HepG2 (cell line): ENCODE measurements at regions not wholly inside any gene's neighbourhood (a gene's known extent, or its start where the extent isn't known, plus 50 kb on each side); places are given as distances from the start of the nearest gene placed in this dataset.

Experiments used
- ATAC-seq: fragments of 200-7000 bp; cut with Tn5 transposase; 3 replicates; pipeline ENCODE4 v1.9.1; 2020; ENCODE audit warnings: mild to moderate bottlenecking, moderate library complexity
- BruUV-seq: library from RNA; stranded (reverse); fragments of 400-500 nt; replicated peaks from 2 replicates; lab custom pipeline; 2021; lab: Mats Ljungman, UMichigan
- CTCF ChIA-PET: fragments of 300-600 bp; formaldehyde crosslinking; extraction: SDS; loops from one replicate; lab custom pipeline; 2021; ENCODE audit warnings: low total read pairs, inconsistent platforms, low intra/inter-chr PET ratio; lab: Yijun Ruan, JAX
- POLR2A ChIA-PET: fragments of 350-600 bp; sonication (Branson Sonifier 250); formaldehyde crosslinking; loops from one replicate; lab custom pipeline; 2020; ENCODE audit warnings: antibody characterized with exemption, inconsistent platforms; lab: Yijun Ruan, JAX
- DNase-seq: peaks from one replicate; pipeline ENCODE4 v3.0.0-alpha.2; 2015; ENCODE audit warnings: low spot score
- FAIRE-seq: peaks from 3 replicates; lab custom pipeline; 2011; peaks lifted over from hg19 to GRCh38; lab: Jason Lieb, UNC
- H2AFZ ChIP-seq: one replicate; pipeline ENCODE4 v1.6.1; 2011; ENCODE audit warnings: low read length, inconsistent platforms
- H3K27ac ChIP-seq: fragments of 300-600 bp; 3 replicates; pipeline ENCODE4 v1.8.0; 2011; ENCODE audit warnings: mixed run types, mild to moderate bottlenecking, mixed read lengths, low read length, inconsistent platforms; ENCODE audit not compliant: insufficient read depth; ENCODE audit errors: extremely low read length
- H3K27me3 ChIP-seq, 2 experiments: fragments of 200-600 bp in 1 of 2; 2 replicates in 1 of 2; 3 replicates in 1 of 2; pipeline versions ENCODE4 v1.6.0 to v1.8.0; 2011; ENCODE audit warnings: low read length in 2 of 2, mild to moderate bottlenecking in 2 of 2, moderate library complexity in 2 of 2, inconsistent platforms in 1 of 2; ENCODE audit not compliant: insufficient read depth in 2 of 2, control insufficient read depth in 1 of 2
- H3K36me3 ChIP-seq, 2 experiments: fragments of 200-600 bp in 1 of 2; replicated peaks in 1 of 2; 2 replicates in 1 of 2; 3 replicates in 1 of 2; pipeline versions ENCODE4 v1.5.1 to v1.8.0; 2011; ENCODE audit warnings: low read length in 2 of 2, inconsistent platforms in 1 of 2; ENCODE audit not compliant: insufficient read depth in 2 of 2, control insufficient read depth in 1 of 2
- H3K4me1 ChIP-seq: 2 replicates; pipeline ENCODE4 v1.5.1; 2012; ENCODE audit warnings: low read length, inconsistent platforms; ENCODE audit not compliant: insufficient read depth
- H3K4me2 ChIP-seq: 2 replicates; pipeline ENCODE4 v1.6.0; 2011; ENCODE audit warnings: low read depth, low read length, inconsistent platforms
- H3K4me3 ChIP-seq, 3 experiments: fragments of 200-600 bp in 1 of 3; sonication (generic), shearing (Covaris generic) in 1 of 3; replicated peaks in 1 of 3; 2 replicates each; pipeline ENCODE4 v1.5.1; 2011 to 2016; ENCODE audit warnings: low read length in 3 of 3, inconsistent platforms in 2 of 3, low read depth in 2 of 3, mild to moderate bottlenecking in 2 of 3, control low read depth in 1 of 3, mixed read lengths in 1 of 3; ENCODE audit not compliant: insufficient read depth in 1 of 3
- H3K79me2 ChIP-seq: one replicate; pipeline ENCODE4 v1.6.1; 2011; ENCODE audit warnings: low read length, inconsistent platforms; ENCODE audit not compliant: insufficient read depth
- H3K9ac ChIP-seq: 2 replicates; pipeline ENCODE4 v1.6.0; 2011; ENCODE audit warnings: mild to moderate bottlenecking, low read depth, low read length, inconsistent platforms; ENCODE audit not compliant: insufficient read depth
- H3K9me3 ChIP-seq: 2 replicates; pipeline ENCODE4 v1.5.1; 2012; ENCODE audit warnings: mild to moderate bottlenecking, low read length
- H4K20me1 ChIP-seq: 2 replicates; pipeline ENCODE4 v1.6.0; 2011; ENCODE audit warnings: inconsistent platforms, mild to moderate bottlenecking, low read length, moderate library complexity; ENCODE audit not compliant: insufficient read depth
- ATF7 ChIP-seq, 2 experiments: fragments of 450-650 bp in 1 of 2; sonication (generic) in 1 of 2; formaldehyde crosslinking in 1 of 2; IDR thresholded peaks; 2 replicates each; pipeline versions ENCODE4 v1.4.0 to v1.6.1; 2016 to 2020; ENCODE audit warnings: antibody characterized with exemption in 1 of 2, mild to moderate bottlenecking in 1 of 2, missing genetic modification reagents in 1 of 2
- CAMTA2 ChIP-seq: sonication (generic); formaldehyde crosslinking; IDR thresholded peaks from 2 replicates; pipeline ENCODE4 v1.4.0; 2020; ENCODE audit warnings: mild to moderate bottlenecking, missing genetic modification reagents, borderline replicate concordance
- CBX5 ChIP-seq: sonication (generic); formaldehyde crosslinking; IDR thresholded peaks from 2 replicates; pipeline ENCODE4 v1.4.0; 2020; ENCODE audit warnings: missing genetic modification reagents, borderline replicate concordance
- FOSL1 ChIP-seq: sonication (generic); formaldehyde crosslinking; IDR thresholded peaks from 2 replicates; pipeline ENCODE4 v1.9.0; 2021; ENCODE audit warnings: missing genetic modification reagents, borderline replicate concordance
- HDAC1 ChIP-seq: sonication (generic); formaldehyde crosslinking; IDR thresholded peaks from 2 replicates; pipeline ENCODE4 v1.5.1; 2020; ENCODE audit warnings: mild to moderate bottlenecking, missing genetic modification reagents
- HNRNPH1 ChIP-seq: fragments of 200-400 bp; formaldehyde crosslinking; optimal IDR thresholded peaks from 2 replicates; pipeline ENCODE3; 2017; ENCODE audit warnings: mild to moderate bottlenecking, low read depth, low read length
- KDM3A ChIP-seq: IDR thresholded peaks from 2 replicates; pipeline ENCODE4 v1.6.1; 2018; ENCODE audit warnings: low read depth, missing compliant biosample characterization
- KLF16 ChIP-seq, 2 experiments: sonication (generic) in 1 of 2; formaldehyde crosslinking in 1 of 2; IDR thresholded peaks; 2 replicates each; pipeline versions ENCODE4 v1.6.1 to v1.8.0; 2016 to 2023; ENCODE audit warnings: missing genetic modification reagents in 2 of 2, missing compliant biosample characterization in 1 of 2
- NR2F6 ChIP-seq, 2 experiments: IDR thresholded peaks; 2 replicates each; pipeline ENCODE4 v1.6.1; 2016; ENCODE audit warnings: antibody characterized with exemption in 1 of 2, mild to moderate bottlenecking in 1 of 2
- NR3C1 ChIP-seq: sonication (generic); formaldehyde crosslinking; IDR thresholded peaks from 2 replicates; pipeline ENCODE4 v1.4.0; 2020; ENCODE audit warnings: missing genetic modification reagents
- RFXAP ChIP-seq: sonication (generic); formaldehyde crosslinking; IDR thresholded peaks from 2 replicates; pipeline ENCODE4 v1.4.0; 2020; ENCODE audit warnings: missing genetic modification reagents, borderline replicate concordance
- RXRB ChIP-seq: IDR thresholded peaks from 2 replicates; pipeline ENCODE4 v1.6.1; 2016; ENCODE audit warnings: borderline replicate concordance, missing genetic modification reagents, missing compliant biosample characterization
- TP53 ChIP-seq: sonication (generic); formaldehyde crosslinking; conservative IDR thresholded peaks from 2 replicates; pipeline ENCODE4 v1.4.0; 2020; ENCODE audit warnings: missing genetic modification reagents
- YEATS4 ChIP-seq: sonication (generic); formaldehyde crosslinking; IDR thresholded peaks from 2 replicates; pipeline ENCODE4 v1.4.0; 2020; ENCODE audit warnings: missing genetic modification reagents, borderline replicate concordance
- ZC3H13 ChIP-seq: sonication (generic); formaldehyde crosslinking; IDR thresholded peaks from 2 replicates; pipeline ENCODE4 v1.8.1; 2023; ENCODE audit warnings: mild to moderate bottlenecking, missing genetic modification reagents, moderate library complexity
- ZNF282 ChIP-seq: fragments of 450-650 bp; IDR thresholded peaks from 2 replicates; pipeline ENCODE4 v1.6.1; 2018; ENCODE audit not compliant: partially characterized antibody
- ZZZ3 ChIP-seq: sonication (generic); formaldehyde crosslinking; IDR thresholded peaks from 2 replicates; pipeline ENCODE4 v1.4.0; 2020; ENCODE audit warnings: missing genetic modification reagents, mild to moderate bottlenecking, borderline replicate concordance
- WGBS: methylation state at CpG from one replicate; pipeline ENCODE4 v1.1.6; 2017; ENCODE audit warnings: low lambda C conversion rate; 5-methylcytosine and 5-hydroxymethylcytosine counted together
- in situ Hi-C: cut with HindIII; loops from 2 replicates; pipeline ENCODE4 v1.10.0; 2017; ENCODE audit warnings: low pct_unique_long_range_greater_than_20kb; ENCODE audit not compliant: extremely low pct_ligation_motif_present
- intact Hi-C: fragments of 100-400 bp; cut with micrococcal nuclease; formaldehyde crosslinking; loops from one replicate; pipeline ENCODE4 v1.10.0; 2022; ENCODE audit not compliant: unreplicated experiment
- TF ChIP-seq, protein P1 (sequence below): sonication (generic); formaldehyde crosslinking; IDR thresholded peaks from 2 replicates; pipeline ENCODE4 v1.4.0; 2020; ENCODE audit warnings: missing genetic modification reagents, mild to moderate bottlenecking, borderline replicate concordance

DNA sequence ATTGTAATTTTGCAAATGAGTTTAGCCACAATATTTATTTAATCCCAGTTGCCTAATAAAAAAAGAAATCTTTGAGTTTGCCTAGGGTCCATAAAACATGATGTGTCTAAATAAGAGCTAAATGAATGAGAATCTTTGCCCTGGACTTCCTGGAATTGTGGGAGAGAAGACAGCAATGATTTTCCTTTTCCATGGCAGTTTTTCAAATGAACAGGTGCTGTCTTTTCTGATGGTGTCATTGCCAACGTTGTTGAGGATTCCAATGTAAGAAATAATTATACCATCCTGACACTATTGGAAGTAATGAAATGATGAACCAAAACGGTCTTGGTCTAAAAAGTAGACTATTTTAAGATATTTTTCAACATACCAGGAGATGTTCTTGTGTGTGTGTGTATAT lies 984.7 kb upstream of the CELF2 start:
- ChIA-PET CTCF (no interaction called here), POLR2A (no interaction called here)
- no peak overlapping the region for H3K9ac ChIP-seq
- BruUV-seq = no TSS peak
- H3K9me3 ChIP-seq = peaks cover 77% of the 10 kb centered on the region
- DNase-seq = no peak
- FAIRE-seq = no peak
- TF ChIP-seq TP53 (CRISPR knock-in tag) (no peak), CBX5 (CRISPR knock-in tag) (no peak), HNRNPH1 (no peak), ZNF282 (no peak), ZZZ3 (CRISPR knock-in tag) (no peak), RFXAP (CRISPR knock-in tag) (no peak), ZC3H13 (no peak), ATF7 (IDR thresholded peaks at IDR 0.05) (no peak), ATF7 (CRISPR knock-in tag; IDR thresholded peaks at IDR 0.05) (no peak), CAMTA2 (CRISPR knock-in tag) (no peak), RXRB (CRISPR knock-in tag) (no peak), KDM3A (no peak), HDAC1 (CRISPR knock-in tag) (no peak), NR3C1 (CRISPR knock-in tag) (no peak), FOSL1 (CRISPR knock-in tag) (no peak), KLF16 (CRISPR knock-in tag; IDR thresholded peaks at IDR 0.05) (no peak), NR2F6 (IDR thresholded peaks at IDR 0.05) (no peak), NR2F6 (CRISPR knock-in tag; IDR thresholded peaks at IDR 0.05) (no peak), YEATS4 (CRISPR knock-in tag) (no peak)
- TF ChIP-seq, protein P1, sequence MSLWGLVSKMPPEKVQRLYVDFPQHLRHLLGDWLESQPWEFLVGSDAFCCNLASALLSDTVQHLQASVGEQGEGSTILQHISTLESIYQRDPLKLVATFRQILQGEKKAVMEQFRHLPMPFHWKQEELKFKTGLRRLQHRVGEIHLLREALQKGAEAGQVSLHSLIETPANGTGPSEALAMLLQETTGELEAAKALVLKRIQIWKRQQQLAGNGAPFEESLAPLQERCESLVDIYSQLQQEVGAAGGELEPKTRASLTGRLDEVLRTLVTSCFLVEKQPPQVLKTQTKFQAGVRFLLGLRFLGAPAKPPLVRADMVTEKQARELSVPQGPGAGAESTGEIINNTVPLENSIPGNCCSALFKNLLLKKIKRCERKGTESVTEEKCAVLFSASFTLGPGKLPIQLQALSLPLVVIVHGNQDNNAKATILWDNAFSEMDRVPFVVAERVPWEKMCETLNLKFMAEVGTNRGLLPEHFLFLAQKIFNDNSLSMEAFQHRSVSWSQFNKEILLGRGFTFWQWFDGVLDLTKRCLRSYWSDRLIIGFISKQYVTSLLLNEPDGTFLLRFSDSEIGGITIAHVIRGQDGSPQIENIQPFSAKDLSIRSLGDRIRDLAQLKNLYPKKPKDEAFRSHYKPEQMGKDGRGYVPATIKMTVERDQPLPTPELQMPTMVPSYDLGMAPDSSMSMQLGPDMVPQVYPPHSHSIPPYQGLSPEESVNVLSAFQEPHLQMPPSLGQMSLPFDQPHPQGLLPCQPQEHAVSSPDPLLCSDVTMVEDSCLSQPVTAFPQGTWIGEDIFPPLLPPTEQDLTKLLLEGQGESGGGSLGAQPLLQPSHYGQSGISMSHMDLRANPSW = no peak
- H3K79me2 ChIP-seq = no peaks in the 10 kb centered on the region
- H3K4me1 ChIP-seq = no peaks in the 10 kb centered on the region
- H3K36me3 ChIP-seq = no peaks in the 10 kb centered on the region
- intact Hi-C loops = no loop called here
- no peak for ATAC-seq
- H2AFZ ChIP-seq = no peak overlapping the region
- H3K4me3 ChIP-seq = no peak overlapping the region
- in situ Hi-C loops = no loop called here
- H3K4me2 ChIP-seq = no peak overlapping the region
- no peaks in the 10 kb centered on the region for H3K27me3 ChIP-seq
- 2% methylated on average over 2 of the region's 2 CpGs for WGBS
- H4K20me1 ChIP-seq = no peaks in the 10 kb centered on the region
- H3K27ac ChIP-seq = no peak overlapping the region
